AG08396 (cell line): ENCODE measurements at regions not wholly inside any gene's neighbourhood (a gene's known extent, or its start where the extent isn't known, plus 50 kb on each side); places are given as distances from the start of the nearest gene placed in this dataset.
"Not testable (repeated sequence)": the region's sequence is repeated elsewhere in the genome, so short reads cannot be mapped to it uniquely, and the experiment has no call there.

Experiments
- DNase-seq: peaks from one replicate; pipeline ENCODE4 v3.0.0; 2012; ENCODE audit warnings: low spot score, mixed read lengths

GRCh38 chr6:27190126-27190525 is 57.4 kb upstream of the PRSS16 start:
- no peak for DNase-seq

GRCh38 chr6:27194453-27194852 is 53.0 kb upstream of the PRSS16 start:
- not testable (repeated sequence) for DNase-seq

DNA sequence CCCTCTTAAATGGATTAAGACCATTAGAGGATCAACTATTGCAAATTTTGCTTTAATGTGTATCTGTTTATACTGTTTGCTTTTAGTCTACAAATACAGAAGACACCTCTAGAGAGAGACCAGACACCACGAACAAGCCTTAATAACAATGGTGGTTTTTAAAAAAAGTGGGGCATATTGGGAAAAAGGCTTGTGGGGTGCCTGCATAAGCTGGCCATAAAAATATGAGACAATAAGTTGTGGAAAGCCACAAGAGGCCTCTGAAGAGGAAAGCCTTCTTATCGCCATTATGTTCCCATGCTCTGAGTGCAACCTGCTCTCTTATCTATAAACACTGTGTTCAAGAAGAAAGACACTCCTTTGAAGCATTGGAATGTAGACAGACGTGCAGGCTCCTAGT is 52.0 kb upstream of the PRSS16 start:
- not testable (repeated sequence) for DNase-seq
